Panc1 (cell line): ENCODE measurements at regions not wholly inside any gene's neighbourhood (a gene's known extent, or its start where the extent isn't known, plus 50 kb on each side); places are given as distances from the start of the nearest gene placed in this dataset.

ENCODE experiments used
- ATAC-seq: fragments of 200-7000 bp; cut with Tn5 transposase; 2 replicates; pipeline ENCODE4 v1.9.1; 2020; ENCODE audit warnings: mild to moderate bottlenecking, moderate library complexity
- BruUV-seq: library from RNA; stranded (reverse); fragments of 400-500 nt; replicated peaks from 2 replicates; lab custom pipeline; 2021; lab: Mats Ljungman, UMichigan
- CTCF ChIA-PET: fragments of 300-600 bp; sonication (Branson Sonifier 250); formaldehyde crosslinking; loops from one replicate; lab custom pipeline; 2022; ENCODE audit warnings: antibody characterized with exemption; lab: Charles Lee
- POLR2A ChIA-PET: fragments of 300-600 bp; sonication (Branson Sonifier 250); formaldehyde crosslinking; loops from one replicate; lab custom pipeline; 2022; ENCODE audit warnings: antibody characterized with exemption; lab: Charles Lee
- DNase-seq: peaks from one replicate; pipeline ENCODE4 v3.0.0-alpha.2; 2010; ENCODE audit warnings: low read depth, low spot score
- H3K27ac ChIP-seq: 2 replicates; pipeline ENCODE4 v1.5.1; 2011; ENCODE audit warnings: mild to moderate bottlenecking, low read length, inconsistent platforms
- H3K27me3 ChIP-seq: fragments of 200-500 bp; sonication (Bioruptor generic); 2 replicates; pipeline ENCODE4 v1.6.0; 2014; ENCODE audit warnings: low read length, inconsistent platforms; ENCODE audit not compliant: control insufficient read depth, insufficient read depth
- H3K36me3 ChIP-seq: fragments of 200-500 bp; sonication (Bioruptor generic); 2 replicates; pipeline ENCODE4 v1.5.1; 2014; ENCODE audit warnings: inconsistent platforms, mild to moderate bottlenecking, low read length, moderate library complexity; ENCODE audit not compliant: control insufficient read depth, insufficient read depth
- H3K4me1 ChIP-seq: 2 replicates; pipeline ENCODE4 v1.5.1; 2011; ENCODE audit warnings: inconsistent platforms, mild to moderate bottlenecking, low read length, moderate library complexity; ENCODE audit not compliant: control insufficient read depth, insufficient read depth
- H3K4me3 ChIP-seq, 2 experiments: 2 replicates each; pipeline ENCODE4 v1.5.1; 2011 to 2012; ENCODE audit warnings: low read depth in 2 of 2, low read length in 2 of 2, mild to moderate bottlenecking in 2 of 2, inconsistent platforms in 1 of 2, moderate library complexity in 1 of 2
- H3K9me3 ChIP-seq: fragments of 200-500 bp; sonication (Bioruptor generic); 2 replicates; pipeline ENCODE4 v1.5.1; 2014; ENCODE audit warnings: low read depth, mild to moderate bottlenecking, inconsistent platforms, low read length, moderate library complexity; ENCODE audit not compliant: control insufficient read depth, insufficient read depth
- POLR2AphosphoS5 ChIP-seq: IDR thresholded peaks from 2 replicates; pipeline ENCODE4 v1.6.1; 2012; ENCODE audit warnings: mild to moderate bottlenecking, low read depth, low read length, moderate library complexity
- SIN3A ChIP-seq: IDR thresholded peaks from 2 replicates; pipeline ENCODE4 v1.6.1; 2012; ENCODE audit warnings: low read depth, mild to moderate bottlenecking, low read length, moderate library complexity, borderline replicate concordance; ENCODE audit not compliant: insufficient read depth
- TCF7L2 ChIP-seq: IDR thresholded peaks from 2 replicates; pipeline ENCODE4 v1.6.1; 2011; ENCODE audit warnings: mild to moderate bottlenecking, low read depth, low read length, inconsistent platforms
- in situ Hi-C: cut with HindIII; loops from 2 replicates; pipeline ENCODE4 v1.10.0; 2016; ENCODE audit warnings: low sequenced_read_pairs, low pct_unique_long_range_greater_than_20kb
- intact Hi-C: fragments of 100-400 bp; cut with micrococcal nuclease; formaldehyde crosslinking; loops from one replicate; pipeline ENCODE4 v1.10.0; 2022; ENCODE audit not compliant: unreplicated experiment
- TF ChIP-seq, protein P1 (sequence below), 2 experiments: IDR thresholded peaks; 2 replicates each; pipeline ENCODE4 v1.6.1; 2011 to 2012; ENCODE audit warnings: low read depth in 2 of 2, control low read depth in 1 of 2, low read length in 1 of 2, mild to moderate bottlenecking in 1 of 2, moderate library complexity in 1 of 2; ENCODE audit not compliant: insufficient read depth in 1 of 2
- TF ChIP-seq, protein P2 (sequence below): fragments of 450-650 bp; IDR thresholded peaks from 2 replicates; pipeline ENCODE4 v1.5.1; 2017; ENCODE audit warnings: mild to moderate bottlenecking

DNA sequence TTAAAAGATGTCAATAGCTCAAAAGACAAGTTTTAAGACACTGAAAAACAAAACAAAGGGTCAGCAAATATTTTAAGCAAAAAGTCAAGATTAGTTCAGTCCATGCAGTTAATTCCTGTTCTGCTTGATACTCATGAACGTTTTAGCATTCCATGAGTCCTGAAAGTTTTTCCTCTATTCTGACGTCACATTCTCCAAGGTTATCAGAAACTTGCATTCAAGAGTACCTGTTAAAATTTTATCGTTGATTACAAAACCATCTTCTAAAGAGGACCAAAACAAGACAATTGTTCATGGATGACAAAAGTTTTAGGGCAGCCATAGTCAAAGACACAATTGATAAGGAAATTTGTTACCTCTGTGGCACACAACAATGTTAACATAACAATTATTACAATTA lies 52.5 kb upstream of the VOPP1 start:
- no peaks in the 10 kb centered on the region for H3K4me1 ChIP-seq
- peaks cover 5% of the 10 kb centered on the region; the same call in 1 of the 2 replicates for H3K9me3 ChIP-seq
- POLR2A ChIA-PET = no interaction called here
- TF ChIP-seq, protein P1, sequence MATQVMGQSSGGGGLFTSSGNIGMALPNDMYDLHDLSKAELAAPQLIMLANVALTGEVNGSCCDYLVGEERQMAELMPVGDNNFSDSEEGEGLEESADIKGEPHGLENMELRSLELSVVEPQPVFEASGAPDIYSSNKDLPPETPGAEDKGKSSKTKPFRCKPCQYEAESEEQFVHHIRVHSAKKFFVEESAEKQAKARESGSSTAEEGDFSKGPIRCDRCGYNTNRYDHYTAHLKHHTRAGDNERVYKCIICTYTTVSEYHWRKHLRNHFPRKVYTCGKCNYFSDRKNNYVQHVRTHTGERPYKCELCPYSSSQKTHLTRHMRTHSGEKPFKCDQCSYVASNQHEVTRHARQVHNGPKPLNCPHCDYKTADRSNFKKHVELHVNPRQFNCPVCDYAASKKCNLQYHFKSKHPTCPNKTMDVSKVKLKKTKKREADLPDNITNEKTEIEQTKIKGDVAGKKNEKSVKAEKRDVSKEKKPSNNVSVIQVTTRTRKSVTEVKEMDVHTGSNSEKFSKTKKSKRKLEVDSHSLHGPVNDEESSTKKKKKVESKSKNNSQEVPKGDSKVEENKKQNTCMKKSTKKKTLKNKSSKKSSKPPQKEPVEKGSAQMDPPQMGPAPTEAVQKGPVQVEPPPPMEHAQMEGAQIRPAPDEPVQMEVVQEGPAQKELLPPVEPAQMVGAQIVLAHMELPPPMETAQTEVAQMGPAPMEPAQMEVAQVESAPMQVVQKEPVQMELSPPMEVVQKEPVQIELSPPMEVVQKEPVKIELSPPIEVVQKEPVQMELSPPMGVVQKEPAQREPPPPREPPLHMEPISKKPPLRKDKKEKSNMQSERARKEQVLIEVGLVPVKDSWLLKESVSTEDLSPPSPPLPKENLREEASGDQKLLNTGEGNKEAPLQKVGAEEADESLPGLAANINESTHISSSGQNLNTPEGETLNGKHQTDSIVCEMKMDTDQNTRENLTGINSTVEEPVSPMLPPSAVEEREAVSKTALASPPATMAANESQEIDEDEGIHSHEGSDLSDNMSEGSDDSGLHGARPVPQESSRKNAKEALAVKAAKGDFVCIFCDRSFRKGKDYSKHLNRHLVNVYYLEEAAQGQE (IDR thresholded peaks at IDR 0.05; ENCODE audit: insufficient read depth in 1 of 2, low read depth in 2 of 2, low read length in 1 of 2) = no peak
- TF ChIP-seq SIN3A (no peak), TCF7L2 (no peak), POLR2AphosphoS5 (no peak)
- TF ChIP-seq, protein P2, sequence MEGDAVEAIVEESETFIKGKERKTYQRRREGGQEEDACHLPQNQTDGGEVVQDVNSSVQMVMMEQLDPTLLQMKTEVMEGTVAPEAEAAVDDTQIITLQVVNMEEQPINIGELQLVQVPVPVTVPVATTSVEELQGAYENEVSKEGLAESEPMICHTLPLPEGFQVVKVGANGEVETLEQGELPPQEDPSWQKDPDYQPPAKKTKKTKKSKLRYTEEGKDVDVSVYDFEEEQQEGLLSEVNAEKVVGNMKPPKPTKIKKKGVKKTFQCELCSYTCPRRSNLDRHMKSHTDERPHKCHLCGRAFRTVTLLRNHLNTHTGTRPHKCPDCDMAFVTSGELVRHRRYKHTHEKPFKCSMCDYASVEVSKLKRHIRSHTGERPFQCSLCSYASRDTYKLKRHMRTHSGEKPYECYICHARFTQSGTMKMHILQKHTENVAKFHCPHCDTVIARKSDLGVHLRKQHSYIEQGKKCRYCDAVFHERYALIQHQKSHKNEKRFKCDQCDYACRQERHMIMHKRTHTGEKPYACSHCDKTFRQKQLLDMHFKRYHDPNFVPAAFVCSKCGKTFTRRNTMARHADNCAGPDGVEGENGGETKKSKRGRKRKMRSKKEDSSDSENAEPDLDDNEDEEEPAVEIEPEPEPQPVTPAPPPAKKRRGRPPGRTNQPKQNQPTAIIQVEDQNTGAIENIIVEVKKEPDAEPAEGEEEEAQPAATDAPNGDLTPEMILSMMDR = no peak
- peaks cover 4% of the 10 kb centered on the region for H3K27me3 ChIP-seq
- no peak overlapping the region for H3K4me3 ChIP-seq
- ATAC-seq = no peak
- intact Hi-C loops = no loop called here
- no peak overlapping the region for H3K27ac ChIP-seq
- CTCF ChIA-PET = no interaction called here
- in situ Hi-C loops = no loop called here
- no peaks in the 10 kb centered on the region for H3K36me3 ChIP-seq
- BruUV-seq = no TSS peak
- DNase-seq = no peak

DNA sequence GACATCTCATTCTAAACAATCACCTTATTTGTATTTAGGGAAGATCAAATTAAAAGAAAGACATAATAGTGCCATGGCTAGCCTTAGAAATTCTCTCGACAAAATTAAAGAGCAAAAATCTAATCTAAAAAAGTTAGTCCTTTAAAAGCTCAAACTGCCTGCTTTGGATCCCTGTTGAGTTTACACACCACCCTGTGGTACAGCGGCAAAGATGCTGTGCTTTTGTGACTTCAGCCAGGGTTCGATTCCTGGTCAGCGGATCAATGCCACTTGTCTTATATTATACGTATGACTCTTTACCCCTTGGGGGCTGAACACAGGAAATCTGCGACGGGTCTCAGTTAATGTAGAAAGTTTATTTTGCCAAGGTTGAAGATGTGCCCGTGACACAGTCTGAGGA lies 51.3 kb upstream of the VOPP1 start:
- Histone ChIP-seq H3K9me3 (peaks cover 5% of the 10 kb centered on the region; the same call in 1 of the 2 replicates), H3K27me3 (peaks cover 4% of the 10 kb centered on the region), H3K27ac (no peak overlapping the region), H3K36me3 (no peaks in the 10 kb centered on the region), H3K4me1 (no peaks in the 10 kb centered on the region), H3K4me3 (no peak overlapping the region)
- ATAC-seq = no peak
- no peak for TF ChIP-seq TCF7L2
- TF ChIP-seq, protein P1 (IDR thresholded peaks at IDR 0.05; ENCODE audit: insufficient read depth in 1 of 2, low read depth in 2 of 2, low read length in 1 of 2) = no peak
- in situ Hi-C loops (no loop called here), intact Hi-C loops (no loop called here)
- ChIA-PET POLR2A (no interaction called here), CTCF (no interaction called here)
- BruUV-seq = no TSS peak
- no peak for DNase-seq
